NCI-H1048 (cell line): ENCODE measurements at regions not wholly inside any gene's neighbourhood (a gene's known extent, or its start where the extent isn't known, plus 50 kb on each side); places are given as distances from the start of the nearest gene placed in this dataset.
A peak's percentile ranks its signal among the peaks of the same experiment; 100 is the strongest.

ENCODE experiments used
- DNase-seq: peaks from one replicate; lab custom pipeline; 2025; lab: John Stamatoyannopoulos, UW

DNA sequence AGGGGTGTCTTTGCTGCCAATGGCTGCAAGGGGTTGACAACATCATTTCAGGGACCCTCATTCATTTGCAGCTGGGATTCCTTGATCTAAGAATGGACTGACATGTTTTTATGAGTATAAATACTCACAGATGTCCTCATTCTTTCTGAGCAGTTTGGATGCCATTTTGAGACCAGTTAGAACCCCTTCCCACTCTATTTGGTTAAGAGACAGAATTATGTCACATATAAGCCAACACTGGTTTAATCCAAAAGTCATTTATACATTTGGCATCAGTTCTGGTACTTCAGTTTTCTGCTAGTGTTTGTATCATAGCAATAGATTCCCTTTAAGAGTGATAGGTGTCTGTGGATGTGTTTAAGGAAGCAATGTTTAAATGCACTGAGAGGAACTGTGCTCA lies 248.8 kb downstream of the SAMD5 start:
- DNase-seq, result no peak

DNA sequence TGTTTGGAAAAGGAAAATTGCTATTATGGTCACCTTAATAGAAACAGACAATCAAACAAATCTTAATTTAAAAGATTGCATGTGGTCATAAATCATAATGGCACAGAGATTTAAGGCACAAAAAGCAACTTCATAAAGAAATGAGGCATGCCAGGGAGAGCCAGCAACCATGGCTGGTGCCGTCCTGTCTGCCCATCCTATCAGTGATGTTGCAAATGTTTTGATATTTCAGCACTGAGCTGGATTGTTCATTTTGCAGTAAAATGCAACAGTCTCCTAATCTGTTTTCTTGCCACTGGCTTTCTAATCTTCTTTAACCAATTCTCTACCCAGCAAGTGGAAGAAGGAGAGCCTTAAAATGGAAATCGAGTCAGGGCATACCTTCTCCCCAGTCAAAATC lies 249.8 kb downstream of the SAMD5 start:
- no peak for DNase-seq

DNA sequence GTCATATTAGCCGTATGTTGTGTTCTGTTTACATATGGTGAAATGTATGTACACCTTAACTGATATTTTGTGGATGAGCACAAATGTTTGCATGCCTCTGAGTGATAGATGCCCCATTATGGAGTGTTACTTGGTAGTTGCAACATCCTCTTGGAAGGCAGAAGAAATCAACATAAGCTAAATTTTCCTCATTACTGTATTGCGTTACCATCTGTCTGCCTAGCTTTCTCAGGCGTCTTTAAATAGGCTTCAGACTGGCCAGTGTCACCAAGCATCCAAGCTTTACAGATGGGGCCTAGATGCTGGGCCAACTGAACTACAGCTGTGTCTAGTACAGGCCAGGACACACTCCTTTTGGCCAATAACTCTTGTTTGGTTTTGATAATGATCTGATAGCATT lies 250.6 kb downstream of the SAMD5 start:
- DNase-seq, result no peak

DNA sequence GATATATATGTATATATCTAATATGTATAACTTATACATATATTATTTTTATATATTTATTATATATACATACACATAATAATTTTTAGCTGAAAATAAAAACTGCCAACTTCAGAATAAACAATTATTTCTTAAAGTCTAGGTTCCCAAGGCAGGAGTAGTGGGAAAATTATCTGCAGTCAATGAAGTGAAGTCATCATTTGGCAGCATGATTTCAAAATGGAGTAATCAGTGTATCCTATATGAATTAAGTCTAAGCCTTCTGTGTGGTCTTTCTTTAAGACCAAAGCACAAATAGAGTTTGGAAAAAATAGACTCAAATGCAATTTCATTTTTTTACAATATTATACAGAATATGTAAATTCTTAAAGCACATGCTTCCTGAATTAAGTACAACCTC lies 251.0 kb downstream of the SAMD5 start:
- no peak for DNase-seq

DNA sequence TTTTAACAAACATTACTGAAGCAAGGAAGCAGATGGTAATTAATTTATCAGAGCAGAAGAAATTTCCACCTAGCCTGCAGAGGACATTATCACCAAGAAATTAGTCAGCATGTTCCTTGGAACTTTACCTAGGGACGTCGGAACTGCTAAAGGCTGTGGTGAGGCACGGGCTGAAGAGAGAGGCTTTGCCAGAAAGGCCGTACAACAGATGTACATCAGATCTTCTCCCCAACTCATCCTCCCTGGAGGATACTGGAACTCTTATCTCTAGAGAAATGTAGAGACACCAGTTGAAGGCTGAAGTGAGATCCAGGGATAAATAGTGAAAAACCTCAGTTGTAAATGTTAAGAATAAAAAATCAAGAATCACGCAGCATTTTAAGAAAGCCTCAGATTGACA lies 257.1 kb downstream of the SAMD5 start:
- DNase-seq, result no peak

DNA sequence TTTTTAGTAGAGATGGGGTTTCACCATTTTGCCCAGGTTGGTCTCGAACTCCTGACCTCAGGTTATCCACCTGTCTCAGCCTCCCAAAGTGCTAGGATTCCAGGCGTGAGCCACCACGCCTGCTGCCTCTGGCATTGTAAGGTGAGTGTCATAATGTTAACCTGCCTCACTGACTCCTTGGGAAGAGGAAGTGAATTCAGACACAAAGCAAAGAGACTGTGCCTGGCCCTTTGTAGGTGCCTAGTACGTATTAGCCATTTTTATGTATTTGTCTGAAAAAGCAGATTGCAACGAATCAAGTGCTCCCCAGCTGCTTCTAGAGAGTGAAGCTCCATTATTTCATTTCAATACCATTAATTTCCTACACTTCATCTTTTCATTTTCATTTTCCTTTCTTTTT lies 260.5 kb downstream of the SAMD5 start:
- DNase-seq, result no peak

DNA sequence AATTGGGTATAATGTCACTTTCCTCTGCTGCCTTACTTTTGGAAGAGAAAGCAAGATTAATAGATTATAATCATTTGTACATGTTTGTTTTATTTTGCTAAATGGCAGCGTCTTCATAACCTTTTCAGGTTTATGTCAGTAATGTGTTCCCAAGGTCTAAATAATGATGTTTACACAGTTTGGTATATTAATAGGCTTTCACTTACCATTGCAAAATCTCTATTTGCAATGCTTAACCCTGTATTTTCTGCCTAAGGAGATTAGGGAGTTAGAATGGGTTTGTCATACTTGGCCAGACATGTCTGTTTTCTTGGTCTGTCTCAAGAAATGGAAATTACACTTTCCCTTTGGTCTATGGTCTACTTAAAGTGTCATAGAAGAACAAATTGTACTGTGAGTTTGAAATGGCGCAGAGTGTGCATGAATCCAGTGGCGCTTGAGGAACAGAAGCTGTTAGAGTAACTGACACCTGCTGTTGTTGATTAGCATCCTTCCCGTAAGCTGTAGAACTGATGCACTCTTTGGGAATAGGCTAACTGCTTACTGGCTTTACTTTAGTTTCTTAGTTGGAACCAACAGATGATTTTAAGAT lies 261.1 kb downstream of the SAMD5 start:
- no peak for DNase-seq

DNA sequence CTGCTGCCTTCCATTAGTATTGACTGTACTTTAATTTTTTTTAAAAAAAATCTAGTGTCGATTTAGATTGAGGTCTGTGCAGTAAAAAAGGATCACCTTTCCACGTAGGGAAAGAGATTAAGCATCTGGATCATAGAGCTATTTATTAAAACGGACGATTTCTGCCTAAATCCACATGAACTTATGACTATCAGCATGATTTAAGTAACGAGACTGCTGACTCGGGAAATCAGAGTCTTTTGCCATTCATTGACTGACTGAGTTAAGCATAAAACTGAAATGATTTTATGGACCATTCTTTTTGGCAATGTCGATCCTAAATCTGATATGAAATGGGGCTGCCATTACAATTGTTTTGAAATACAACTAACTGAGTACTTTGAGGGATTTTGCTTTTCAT lies 261.7 kb downstream of the SAMD5 start:
- no peak for DNase-seq

DNA sequence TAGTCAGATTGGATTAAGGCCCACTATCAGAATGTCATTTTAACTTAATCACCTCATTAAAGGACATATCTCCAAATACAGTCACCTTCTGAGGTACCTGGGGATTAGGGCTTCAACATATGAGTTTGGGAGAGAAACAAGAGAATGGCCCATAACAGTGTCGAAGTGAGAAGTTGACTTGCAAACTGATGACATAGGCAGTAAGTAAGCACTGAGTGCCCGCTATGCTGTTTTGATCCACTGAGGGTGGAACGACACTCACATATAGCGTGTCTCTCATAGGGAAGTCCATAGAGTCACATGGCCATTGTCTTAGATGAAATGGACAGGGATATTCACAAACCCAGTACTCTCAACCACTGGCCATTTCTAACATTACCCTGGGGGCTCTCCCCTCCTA lies 264.2 kb downstream of the SAMD5 start:
- no peak for DNase-seq

DNA sequence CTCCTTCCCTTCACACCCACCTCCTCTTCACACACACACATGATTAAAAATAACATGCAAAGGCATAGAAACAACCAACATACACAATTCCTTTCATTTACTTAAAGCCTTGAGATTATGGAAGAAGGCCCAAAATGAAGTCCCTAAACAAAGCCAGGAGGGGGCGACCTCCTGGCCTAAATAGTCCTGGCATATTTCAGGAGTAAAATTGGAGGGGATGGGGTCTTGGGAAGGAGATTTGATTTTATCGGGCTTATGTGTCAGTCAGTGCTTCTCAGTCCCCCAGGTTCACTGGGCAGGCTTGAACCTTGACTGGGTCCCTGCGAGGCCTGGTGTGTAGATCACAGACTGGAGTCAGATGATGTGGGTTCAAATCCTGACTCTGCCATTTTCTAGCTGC lies 266.4 kb downstream of the SAMD5 start:
- DNase-seq, result no peak

DNA sequence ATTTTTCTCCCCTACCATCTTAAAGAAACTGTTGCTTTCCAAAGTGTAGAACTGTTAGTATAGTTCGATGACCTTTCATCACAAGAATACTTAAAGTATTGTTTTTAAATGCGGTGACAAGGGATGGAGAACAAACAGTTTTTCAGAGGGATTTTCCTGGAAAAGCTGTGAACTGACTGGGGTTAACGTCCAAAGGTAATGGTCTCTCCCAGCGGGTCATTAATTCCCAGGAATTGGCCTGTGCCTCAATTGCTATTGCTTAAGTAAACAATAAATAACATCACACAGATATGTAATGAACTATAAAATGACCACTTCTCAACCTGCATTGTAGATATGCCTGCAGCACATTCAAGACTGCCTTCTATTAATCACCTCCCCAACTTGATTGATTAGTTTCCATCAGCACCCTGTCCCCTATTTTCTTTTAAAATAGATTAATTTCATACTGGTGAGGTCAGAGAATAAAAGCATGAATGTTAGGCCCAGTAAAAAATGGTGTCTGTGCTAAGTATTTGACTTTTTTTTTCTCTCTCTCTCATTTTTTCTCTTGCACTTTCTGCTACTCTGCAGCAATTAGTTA lies 268.2 kb downstream of the SAMD5 start:
- DNase-seq, result no peak

DNA sequence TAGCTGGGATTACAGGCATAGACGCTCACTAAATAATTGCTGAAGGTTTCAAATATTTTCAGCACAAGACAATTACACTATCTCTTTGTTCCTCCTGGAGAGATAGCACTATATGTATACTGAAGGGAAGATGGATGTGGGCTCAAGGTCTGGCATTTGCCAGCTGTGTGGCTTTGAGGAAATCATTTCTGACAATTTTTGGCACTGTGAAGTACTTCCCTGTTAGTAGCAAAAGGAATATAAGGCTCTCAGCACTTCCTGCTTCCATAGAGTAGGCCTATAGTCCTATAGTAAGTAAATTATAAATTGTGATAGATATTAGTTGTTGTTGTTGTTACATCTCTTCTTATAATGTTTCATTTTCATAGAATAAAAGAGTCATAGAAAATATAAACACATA lies 271.1 kb downstream of the SAMD5 start:
- no peak for DNase-seq

DNA sequence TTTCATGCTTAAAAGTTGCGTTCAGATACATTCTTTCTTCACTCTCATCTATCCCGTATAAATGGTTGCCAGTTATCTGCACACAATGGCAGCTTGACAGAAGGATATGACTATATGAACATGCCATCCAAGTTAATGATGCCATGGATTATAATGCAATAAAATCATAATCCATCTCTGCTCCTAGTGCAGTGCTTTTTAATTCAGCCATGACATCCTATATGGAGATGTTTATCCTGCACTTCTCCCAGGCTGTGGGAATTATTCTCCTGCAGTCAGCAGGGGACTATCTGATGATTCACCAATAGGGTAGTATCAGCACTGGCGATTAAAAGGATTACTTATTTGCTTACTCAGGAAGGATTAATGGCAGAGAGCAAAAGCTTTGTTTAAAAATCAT lies 273.8 kb downstream of the SAMD5 start:
- DNase-seq, result peak; percentile 79

DNA sequence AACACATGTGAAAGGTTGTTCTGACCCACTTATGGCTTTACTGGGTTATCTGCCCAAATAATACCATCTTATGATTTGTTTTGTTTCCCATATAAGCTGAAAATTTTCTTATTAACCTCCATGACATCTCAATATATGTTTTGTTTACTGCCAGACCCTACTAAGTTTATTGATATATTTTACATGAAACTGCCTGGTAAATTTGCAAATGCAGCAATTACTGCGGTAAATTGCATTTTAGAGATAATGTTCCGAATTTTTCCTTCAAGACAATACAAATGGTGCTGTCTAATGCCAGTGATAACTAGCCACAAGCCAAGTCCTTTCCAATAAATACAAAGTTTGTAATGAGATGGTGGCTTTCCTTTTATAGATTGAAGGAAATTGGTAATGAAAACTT lies 275.9 kb downstream of the SAMD5 start:
- DNase-seq, result no peak

DNA sequence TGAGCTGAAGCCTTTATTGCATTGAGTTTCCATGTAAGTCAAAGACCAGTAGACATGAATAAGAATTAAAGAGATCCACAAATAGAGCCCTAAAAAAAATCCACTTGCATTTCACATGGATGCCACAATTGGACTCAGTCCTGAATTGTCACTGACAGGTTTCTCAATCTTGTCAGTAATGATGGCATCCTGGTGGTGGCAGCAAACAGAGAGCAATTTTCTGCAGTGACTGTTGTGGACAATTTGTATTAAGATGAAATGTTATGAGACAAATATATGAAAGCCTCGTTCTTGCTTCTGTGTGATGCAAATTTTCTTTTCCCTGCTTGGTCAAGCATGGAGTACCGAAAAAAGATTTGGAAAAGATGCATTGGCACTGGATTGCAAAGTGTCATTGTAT lies 278.9 kb downstream of the SAMD5 start:
- DNase-seq, result no peak

DNA sequence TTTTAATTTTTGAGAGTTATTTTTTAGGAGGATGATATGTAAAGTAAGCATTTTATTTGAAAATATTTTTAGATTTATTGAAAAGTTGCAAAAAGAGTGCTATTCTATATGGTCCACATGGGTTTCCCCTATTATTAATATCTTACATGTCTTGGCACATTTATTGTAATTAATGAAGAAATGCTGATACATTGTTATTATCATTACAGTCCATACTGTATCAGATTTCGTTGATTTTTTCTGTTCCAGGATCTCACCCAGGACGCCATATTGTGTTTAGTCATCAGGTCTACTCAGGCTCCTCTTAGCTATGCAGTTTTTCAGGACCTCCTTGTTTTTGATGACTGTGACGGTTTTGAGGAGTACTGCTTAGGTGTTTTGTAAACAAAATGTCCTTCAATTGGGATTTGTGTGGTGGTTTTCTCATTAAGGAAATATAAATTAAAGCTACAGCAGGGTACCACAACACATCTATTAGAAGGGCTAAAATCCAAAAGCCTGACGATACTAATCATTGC lies 281.0 kb downstream of the SAMD5 start:
- DNase-seq, result no peak

DNA sequence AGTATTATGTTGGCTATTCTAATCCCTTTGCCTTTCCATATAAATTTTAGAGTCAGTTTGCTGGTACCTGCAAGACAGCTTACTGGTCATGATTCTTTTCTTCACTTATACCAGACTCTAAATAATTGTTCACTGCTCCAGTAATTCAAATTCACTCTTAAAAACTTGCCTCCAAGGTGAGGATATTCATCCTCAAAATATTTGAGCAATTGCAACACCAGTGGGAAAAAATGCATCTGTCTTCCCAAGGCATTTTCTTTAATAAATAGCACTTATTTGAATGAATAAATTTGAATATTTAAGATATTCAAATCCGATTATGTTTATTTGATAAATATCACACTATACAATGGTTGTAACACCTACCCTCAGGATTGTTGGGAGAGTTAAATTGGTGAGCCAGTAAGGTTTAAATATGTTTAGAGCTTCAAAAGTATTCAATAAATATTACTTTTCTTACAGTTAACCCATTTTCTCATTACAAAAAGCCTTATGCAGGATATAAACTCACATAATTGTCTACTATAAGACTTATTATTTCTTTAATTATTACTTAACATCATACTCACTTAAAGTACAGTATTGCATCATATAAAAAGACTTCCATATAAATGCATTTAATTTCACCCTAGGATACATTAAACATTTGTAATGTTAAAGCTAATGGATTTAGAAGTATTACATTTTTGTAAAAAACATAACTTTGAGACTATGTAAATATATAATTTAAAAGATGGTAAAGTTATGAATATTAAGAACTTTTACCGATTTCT lies 285.6 kb downstream of the SAMD5 start:
- DNase-seq, result no peak

DNA sequence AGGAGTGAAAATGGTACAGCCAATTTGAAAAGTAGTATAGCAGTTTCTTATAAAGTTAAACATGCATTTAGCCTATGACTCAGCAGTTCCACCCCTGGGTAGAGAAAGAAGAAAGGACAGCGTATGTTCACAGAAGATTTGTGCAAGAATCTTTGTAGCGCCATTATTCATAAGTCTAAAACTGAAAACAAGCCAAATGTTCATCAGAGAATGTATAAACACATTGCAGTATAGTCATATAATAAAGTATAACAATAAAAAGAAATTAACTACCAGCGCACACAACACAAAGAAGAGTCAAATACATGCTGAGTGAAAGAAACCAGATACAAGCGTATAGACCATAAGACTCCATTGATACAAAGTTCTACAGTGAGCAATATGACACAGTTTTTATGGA lies 294.0 kb downstream of the SAMD5 start:
- no peak for DNase-seq

DNA sequence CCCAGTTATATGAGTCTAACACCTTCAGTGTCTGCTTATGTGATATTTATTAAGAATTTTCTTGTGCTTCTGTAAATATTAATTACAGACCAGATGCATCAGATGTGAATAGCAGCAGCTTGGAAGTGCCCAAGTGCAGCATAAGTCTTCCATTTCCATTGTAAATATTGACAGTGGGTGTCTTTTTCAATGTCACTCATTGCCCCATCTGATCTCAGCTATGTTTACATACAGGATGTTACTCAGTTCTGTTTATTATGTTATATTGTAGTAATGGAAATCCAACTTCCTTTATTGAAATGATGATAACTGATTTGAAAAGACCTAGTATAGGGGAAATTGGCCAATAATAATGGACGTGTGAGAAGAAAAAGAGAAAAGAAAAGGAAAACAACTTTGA lies 296.7 kb downstream of the SAMD5 start:
- DNase-seq, result no peak

DNA sequence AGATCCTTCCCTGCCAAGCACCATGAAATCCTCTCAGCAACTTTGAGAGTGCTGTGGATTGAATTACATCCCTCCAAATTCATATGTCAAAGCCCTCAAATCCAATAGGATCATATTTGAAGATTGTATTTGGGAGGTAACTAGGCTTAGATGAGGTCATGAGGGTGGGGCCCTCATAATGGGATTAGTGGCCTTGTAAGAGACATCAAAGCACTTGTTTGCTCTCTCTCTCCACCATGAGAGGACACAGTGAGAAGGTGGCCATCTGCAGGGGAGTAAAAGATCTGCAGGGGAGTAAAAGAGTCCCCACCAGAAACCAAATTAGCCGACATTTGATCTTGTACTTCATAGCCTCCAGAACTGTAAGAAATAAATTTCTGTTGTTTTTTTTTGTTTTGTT lies 298.2 kb downstream of the SAMD5 start:
- DNase-seq, result no peak

DNA sequence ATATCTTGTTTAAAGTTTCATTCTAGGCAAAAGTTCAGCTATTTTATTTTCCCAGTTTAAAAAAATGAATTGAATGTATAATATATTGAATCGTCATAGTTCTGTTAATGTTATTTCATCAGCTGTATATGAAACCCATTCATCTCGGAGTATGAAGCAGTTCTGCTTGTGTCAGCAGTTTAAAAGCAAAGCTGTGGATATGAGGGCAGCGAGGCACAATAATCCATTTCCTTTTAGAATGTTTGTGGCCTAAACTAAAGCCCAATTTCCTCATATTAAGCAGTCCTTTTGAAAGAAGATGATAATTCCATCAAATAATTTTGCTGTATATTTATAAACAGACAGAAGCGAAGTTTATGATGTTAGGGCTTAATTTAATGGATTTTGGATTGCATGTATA lies 300.1 kb downstream of the SAMD5 start:
- no peak for DNase-seq

DNA sequence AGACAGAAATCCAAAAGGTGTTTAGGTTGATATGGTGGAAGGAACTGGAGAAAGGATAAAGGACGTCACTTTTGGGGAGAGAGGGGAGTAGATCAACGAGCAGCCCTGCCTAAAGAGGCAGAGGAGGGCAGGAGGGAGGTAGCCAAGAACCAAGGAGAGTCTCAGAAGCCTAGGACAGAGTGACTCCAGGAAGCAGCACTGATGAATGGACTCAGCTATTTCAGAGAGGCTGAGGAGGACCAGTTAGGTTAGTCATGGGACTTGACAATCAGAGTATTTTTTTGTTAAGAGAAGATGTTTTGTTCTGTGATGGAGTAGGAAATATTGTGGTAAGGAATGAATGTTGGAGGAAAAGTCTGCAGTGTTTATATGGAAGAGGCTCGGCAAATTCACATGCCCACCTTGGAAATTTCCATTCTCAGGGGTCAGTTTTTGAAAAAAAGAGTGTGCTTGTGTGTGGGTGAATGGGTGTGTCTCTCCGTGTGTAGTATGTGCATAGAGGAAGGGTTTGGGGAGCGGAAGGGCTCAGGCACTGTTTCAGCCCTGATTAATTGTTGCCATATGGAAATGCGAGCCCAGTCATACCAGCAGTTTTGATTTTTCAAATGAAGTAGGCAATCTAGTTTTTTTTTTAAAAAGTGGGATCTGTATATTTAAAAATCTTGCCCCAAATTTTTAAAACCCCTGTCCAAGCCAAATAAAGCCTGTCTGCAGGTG lies 303.6 kb downstream of the SAMD5 start:
- no peak for DNase-seq
